ENCODE measurements at regions not wholly inside any gene's neighbourhood (a gene's known extent, or its start where the extent isn't known, plus 50 kb on each side); places are given as distances from the start of the nearest gene placed in this dataset.

GRCh38 chr4:30862196-30862595 is 142.0 kb downstream of the PCDH7 start:
- no peak for TF ChIP-seq GATA2 (IDR thresholded peaks at IDR 0.05; ENCODE audit: low read depth, low read length)
- no peak for TF ChIP-seq GATA3 (IDR thresholded peaks at IDR 0.05; ENCODE audit: low read depth, low read length)

Measured in SH-SY5Y (cell line).